SH-SY5Y (cell line): ENCODE measurements at regions not wholly inside any gene's neighbourhood (a gene's known extent, or its start where the extent isn't known, plus 50 kb on each side); places are given as distances from the start of the nearest gene placed in this dataset.

ENCODE experiments used
- GATA2 ChIP-seq: IDR thresholded peaks from 2 replicates; pipeline ENCODE4 v1.6.1; 2011; ENCODE audit warnings: mild to moderate bottlenecking, low read depth, low read length
- GATA3 ChIP-seq: IDR thresholded peaks from 2 replicates; pipeline ENCODE4 v1.6.1; 2011; ENCODE audit warnings: low read depth, mild to moderate bottlenecking, low read length, moderate library complexity

DNA sequence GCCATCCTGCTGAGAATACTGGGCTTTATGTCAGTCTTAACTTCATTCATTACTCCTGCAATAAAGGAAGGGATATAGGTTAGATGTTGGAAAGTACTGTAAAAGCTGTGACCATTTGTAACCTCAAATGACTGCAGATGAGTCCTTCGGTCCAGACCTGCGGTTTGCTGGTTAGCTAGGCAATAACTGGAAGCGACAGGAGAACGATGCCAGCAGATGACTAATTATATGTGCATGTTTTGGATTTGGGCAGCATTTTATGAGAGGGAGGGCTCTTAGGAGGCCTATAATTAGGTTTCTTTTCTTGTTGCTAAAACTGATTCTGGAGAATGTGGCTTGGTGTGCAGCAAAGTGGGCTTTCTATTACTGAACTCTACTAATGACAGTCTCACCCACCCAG is 205.6 kb downstream of the TMEM182 start:
- TF ChIP-seq GATA2 (no peak), GATA3 (no peak)
